OCI-LY1 (cell line): ENCODE measurements at regions not wholly inside any gene's neighbourhood (a gene's known extent, or its start where the extent isn't known, plus 50 kb on each side); places are given as distances from the start of the nearest gene placed in this dataset.

Experiments used
- H2AFZ ChIP-seq: fragments of 200-600 bp; sonication (generic), shearing (Covaris generic); 2 replicates; pipeline ENCODE4 v1.6.0; 2014; ENCODE audit warnings: antibody characterized with exemption, mild to moderate bottlenecking, low read length
- H3F3A ChIP-seq: fragments of 200-600 bp; sonication (generic), shearing (Covaris generic); 2 replicates; pipeline ENCODE4 v1.6.0; 2014; ENCODE audit warnings: mild to moderate bottlenecking, antibody characterized with exemption, low read length, moderate library complexity; ENCODE audit not compliant: insufficient read depth
- H3K27ac ChIP-seq: fragments of 200-600 bp; sonication (generic); 2 replicates; pipeline ENCODE4 v1.5.1; 2014; ENCODE audit warnings: low read length, mixed run types, mild to moderate bottlenecking, low read depth; ENCODE audit not compliant: poor library complexity, severe bottlenecking
- H3K27me3 ChIP-seq: fragments of 200-600 bp; sonication (generic); 2 replicates; pipeline ENCODE4 v1.6.0; 2014; ENCODE audit warnings: antibody characterized with exemption, mild to moderate bottlenecking, low read length, moderate library complexity; ENCODE audit not compliant: insufficient read depth
- H3K36me3 ChIP-seq: fragments of 200-600 bp; sonication (generic); 2 replicates; pipeline ENCODE4 v1.6.1; 2014; ENCODE audit warnings: mild to moderate bottlenecking, antibody characterized with exemption, low read length, moderate library complexity, mixed read lengths; ENCODE audit not compliant: insufficient read depth
- H3K4me1 ChIP-seq: fragments of 200-600 bp; sonication (generic); 2 replicates; pipeline ENCODE4 v1.5.1; 2014; ENCODE audit warnings: mild to moderate bottlenecking, low read length, moderate library complexity; ENCODE audit not compliant: insufficient read depth, severe bottlenecking
- H3K4me2 ChIP-seq: fragments of 200-600 bp; sonication (generic), shearing (Covaris generic); 2 replicates; pipeline ENCODE4 v1.6.1; 2014; ENCODE audit warnings: low read length
- H3K4me3 ChIP-seq: fragments of 200-600 bp; sonication (generic); 2 replicates; pipeline ENCODE4 v1.5.1; 2014; ENCODE audit warnings: low read length, low read depth, mild to moderate bottlenecking, mixed read lengths; ENCODE audit not compliant: poor library complexity, severe bottlenecking
- H3K79me2 ChIP-seq: fragments of 200-600 bp; shearing (Covaris generic); 2 replicates; pipeline ENCODE4 v1.6.1; 2016; ENCODE audit warnings: mixed run types, low read length, mixed read lengths; ENCODE audit not compliant: insufficient read depth
- H3K9ac ChIP-seq: fragments of 200-600 bp; sonication (generic), shearing (Covaris generic); 2 replicates; pipeline ENCODE4 v1.6.1; 2014; ENCODE audit warnings: mild to moderate bottlenecking, low read length, mixed read lengths
- H3K9me2 ChIP-seq: fragments of 200-600 bp; sonication (generic), shearing (Covaris generic); 2 replicates; pipeline ENCODE4 v1.6.1; 2014; ENCODE audit warnings: low read depth, mild to moderate bottlenecking, low read length, mixed read lengths
- H3K9me3 ChIP-seq: fragments of 200-600 bp; shearing (Covaris generic); 2 replicates; pipeline ENCODE4 v1.6.1; 2014; ENCODE audit warnings: low read length, mixed read lengths
- H4K20me1 ChIP-seq: fragments of 200-600 bp; sonication (generic), shearing (Covaris generic); 2 replicates; pipeline ENCODE4 v1.6.0; 2016; ENCODE audit warnings: mild to moderate bottlenecking, low read length; ENCODE audit not compliant: insufficient read depth
- EZH2 ChIP-seq: fragments of 200-600 bp; sonication (generic), shearing (Covaris generic); IDR thresholded peaks from 2 replicates; pipeline ENCODE4 v1.8.0; 2017; ENCODE audit warnings: borderline replicate concordance, mixed run types, mild to moderate bottlenecking, antibody characterized with exemption, low read length, moderate library complexity, mixed read lengths
- TF ChIP-seq, protein P1 (sequence below): fragments of 200-600 bp; sonication (generic), shearing (Covaris generic); IDR thresholded peaks from 2 replicates; pipeline ENCODE4 v1.5.1; 2017; ENCODE audit warnings: mild to moderate bottlenecking, antibody characterized with exemption, low read length, moderate library complexity, mixed read lengths

DNA sequence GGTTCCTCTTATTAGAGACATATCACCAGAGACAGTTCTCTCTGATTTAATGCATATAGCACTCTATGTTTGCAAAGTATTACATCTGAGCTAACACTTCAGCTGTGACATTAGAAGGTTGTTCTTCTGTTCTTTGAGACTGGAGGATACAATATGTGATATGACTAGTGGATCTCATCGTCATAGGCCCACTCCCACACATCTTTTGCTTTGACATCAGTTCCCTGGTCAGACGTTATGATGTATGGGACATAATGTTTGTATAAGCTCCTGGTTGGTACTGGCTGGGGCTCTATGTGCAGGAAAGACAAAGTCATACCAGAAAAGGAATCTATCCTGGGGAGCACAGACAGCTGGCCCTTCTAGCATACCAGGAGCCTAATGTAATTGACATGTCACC lies 57.7 kb upstream of the MAML3 start:
- Histone ChIP-seq H3K9me3 (no peaks in the 10 kb centered on the region), H3F3A (no peaks in the 10 kb centered on the region), H3K9me2 (no peaks in the 10 kb centered on the region), H3K4me2 (no peak overlapping the region), H3K4me3 (no peak overlapping the region), H2AFZ (no peak overlapping the region), H4K20me1 (no peaks in the 10 kb centered on the region), H3K27ac (no peak overlapping the region), H3K9ac (no peak overlapping the region), H3K4me1 (no peaks in the 10 kb centered on the region), H3K79me2 (no peaks in the 10 kb centered on the region), H3K27me3 (no peaks in the 10 kb centered on the region), H3K36me3 (no peaks in the 10 kb centered on the region)
- TF ChIP-seq, protein P1, sequence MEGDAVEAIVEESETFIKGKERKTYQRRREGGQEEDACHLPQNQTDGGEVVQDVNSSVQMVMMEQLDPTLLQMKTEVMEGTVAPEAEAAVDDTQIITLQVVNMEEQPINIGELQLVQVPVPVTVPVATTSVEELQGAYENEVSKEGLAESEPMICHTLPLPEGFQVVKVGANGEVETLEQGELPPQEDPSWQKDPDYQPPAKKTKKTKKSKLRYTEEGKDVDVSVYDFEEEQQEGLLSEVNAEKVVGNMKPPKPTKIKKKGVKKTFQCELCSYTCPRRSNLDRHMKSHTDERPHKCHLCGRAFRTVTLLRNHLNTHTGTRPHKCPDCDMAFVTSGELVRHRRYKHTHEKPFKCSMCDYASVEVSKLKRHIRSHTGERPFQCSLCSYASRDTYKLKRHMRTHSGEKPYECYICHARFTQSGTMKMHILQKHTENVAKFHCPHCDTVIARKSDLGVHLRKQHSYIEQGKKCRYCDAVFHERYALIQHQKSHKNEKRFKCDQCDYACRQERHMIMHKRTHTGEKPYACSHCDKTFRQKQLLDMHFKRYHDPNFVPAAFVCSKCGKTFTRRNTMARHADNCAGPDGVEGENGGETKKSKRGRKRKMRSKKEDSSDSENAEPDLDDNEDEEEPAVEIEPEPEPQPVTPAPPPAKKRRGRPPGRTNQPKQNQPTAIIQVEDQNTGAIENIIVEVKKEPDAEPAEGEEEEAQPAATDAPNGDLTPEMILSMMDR: no peak
- no peak for TF ChIP-seq EZH2

DNA sequence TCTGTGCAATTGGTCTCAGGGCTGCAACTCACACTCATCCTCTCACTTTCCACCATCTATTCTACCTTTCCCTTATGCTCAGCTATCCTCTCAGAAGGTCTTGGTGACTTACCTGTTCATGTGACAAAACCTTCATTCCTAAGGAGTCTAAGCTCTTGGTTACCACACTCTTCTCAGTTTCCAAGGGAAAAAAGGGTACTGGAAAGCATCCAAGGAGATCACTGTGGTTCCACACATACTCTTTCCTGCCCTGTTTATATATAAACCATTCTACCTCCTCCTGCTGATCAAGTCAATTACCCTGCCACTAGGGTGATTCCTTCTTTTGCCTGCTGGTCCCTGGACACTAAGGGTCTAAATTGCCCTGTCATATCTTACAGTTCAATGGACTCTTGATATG lies 57.2 kb upstream of the MAML3 start:
- Histone ChIP-seq H3K27me3 (no peaks in the 10 kb centered on the region), H3K4me1 (no peaks in the 10 kb centered on the region), H3K4me3 (no peak overlapping the region), H4K20me1 (no peaks in the 10 kb centered on the region), H3K9ac (no peak overlapping the region), H3F3A (no peaks in the 10 kb centered on the region), H3K27ac (no peak overlapping the region), H2AFZ (no peak overlapping the region), H3K9me2 (no peaks in the 10 kb centered on the region), H3K79me2 (no peaks in the 10 kb centered on the region), H3K36me3 (no peaks in the 10 kb centered on the region), H3K9me3 (no peaks in the 10 kb centered on the region), H3K4me2 (no peak overlapping the region)
- TF ChIP-seq EZH2: no peak
- TF ChIP-seq, protein P1: no peak

DNA sequence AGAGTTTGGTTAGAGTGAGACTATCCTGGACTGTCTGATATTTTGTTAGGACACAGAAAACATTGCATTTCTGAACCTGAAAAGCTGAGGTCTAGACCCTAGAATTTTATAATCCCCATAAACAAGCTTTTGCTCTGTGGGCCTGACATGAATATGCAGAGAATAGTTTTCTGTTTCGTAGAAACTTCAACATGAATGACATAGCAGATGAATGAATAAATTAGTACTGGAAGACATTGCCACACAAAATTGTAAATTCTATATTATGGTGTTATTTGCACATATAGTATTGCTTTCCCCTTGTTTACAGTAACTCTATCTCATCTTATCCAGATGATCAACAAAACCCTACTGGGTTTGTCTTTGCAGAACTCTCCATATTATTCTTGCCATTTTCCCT lies 54.9 kb upstream of the MAML3 start:
- Histone ChIP-seq H3K9ac (no peak overlapping the region), H3K36me3 (no peaks in the 10 kb centered on the region), H3F3A (no peaks in the 10 kb centered on the region), H4K20me1 (no peaks in the 10 kb centered on the region), H3K4me2 (no peak overlapping the region), H2AFZ (no peak overlapping the region), H3K4me1 (no peaks in the 10 kb centered on the region), H3K9me3 (no peaks in the 10 kb centered on the region), H3K27me3 (no peaks in the 10 kb centered on the region), H3K4me3 (no peak overlapping the region), H3K9me2 (no peaks in the 10 kb centered on the region; the same call in 1 of the 2 replicates), H3K79me2 (no peaks in the 10 kb centered on the region), H3K27ac (no peak overlapping the region)
- TF ChIP-seq, protein P1: no peak
- no peak for TF ChIP-seq EZH2
